HepG2 (cell line): ENCODE measurements at regions not wholly inside any gene's neighbourhood (a gene's known extent, or its start where the extent isn't known, plus 50 kb on each side); places are given as distances from the start of the nearest gene placed in this dataset.

Source experiments
- ATAC-seq: fragments of 200-7000 bp; cut with Tn5 transposase; 3 replicates; pipeline ENCODE4 v1.9.1; 2020; ENCODE audit warnings: mild to moderate bottlenecking, moderate library complexity
- BruUV-seq: library from RNA; stranded (reverse); fragments of 400-500 nt; replicated peaks from 2 replicates; lab custom pipeline; 2021; lab: Mats Ljungman, UMichigan
- CTCF ChIA-PET: fragments of 300-600 bp; formaldehyde crosslinking; extraction: SDS; loops from one replicate; lab custom pipeline; 2021; ENCODE audit warnings: low total read pairs, inconsistent platforms, low intra/inter-chr PET ratio; lab: Yijun Ruan, JAX
- POLR2A ChIA-PET: fragments of 350-600 bp; sonication (Branson Sonifier 250); formaldehyde crosslinking; loops from one replicate; lab custom pipeline; 2020; ENCODE audit warnings: antibody characterized with exemption, inconsistent platforms; lab: Yijun Ruan, JAX
- DNase-seq: peaks from one replicate; pipeline ENCODE4 v3.0.0-alpha.2; 2015; ENCODE audit warnings: low spot score
- FAIRE-seq: peaks from 3 replicates; lab custom pipeline; 2011; peaks lifted over from hg19 to GRCh38; lab: Jason Lieb, UNC
- H2AFZ ChIP-seq: one replicate; pipeline ENCODE4 v1.6.1; 2011; ENCODE audit warnings: low read length, inconsistent platforms
- H3K27ac ChIP-seq: fragments of 300-600 bp; 3 replicates; pipeline ENCODE4 v1.8.0; 2011; ENCODE audit warnings: mixed run types, mild to moderate bottlenecking, mixed read lengths, low read length, inconsistent platforms; ENCODE audit not compliant: insufficient read depth; ENCODE audit errors: extremely low read length
- H3K27me3 ChIP-seq, 2 experiments: fragments of 200-600 bp in 1 of 2; 2 replicates in 1 of 2; 3 replicates in 1 of 2; pipeline versions ENCODE4 v1.6.0 to v1.8.0; 2011; ENCODE audit warnings: low read length in 2 of 2, mild to moderate bottlenecking in 2 of 2, moderate library complexity in 2 of 2, inconsistent platforms in 1 of 2; ENCODE audit not compliant: insufficient read depth in 2 of 2, control insufficient read depth in 1 of 2
- H3K36me3 ChIP-seq, 2 experiments: fragments of 200-600 bp in 1 of 2; replicated peaks in 1 of 2; 2 replicates in 1 of 2; 3 replicates in 1 of 2; pipeline versions ENCODE4 v1.5.1 to v1.8.0; 2011; ENCODE audit warnings: low read length in 2 of 2, inconsistent platforms in 1 of 2; ENCODE audit not compliant: insufficient read depth in 2 of 2, control insufficient read depth in 1 of 2
- H3K4me1 ChIP-seq: 2 replicates; pipeline ENCODE4 v1.5.1; 2012; ENCODE audit warnings: low read length, inconsistent platforms; ENCODE audit not compliant: insufficient read depth
- H3K4me2 ChIP-seq: 2 replicates; pipeline ENCODE4 v1.6.0; 2011; ENCODE audit warnings: low read depth, low read length, inconsistent platforms
- H3K4me3 ChIP-seq, 3 experiments: fragments of 200-600 bp in 1 of 3; sonication (generic), shearing (Covaris generic) in 1 of 3; replicated peaks in 1 of 3; 2 replicates each; pipeline ENCODE4 v1.5.1; 2011 to 2016; ENCODE audit warnings: low read length in 3 of 3, inconsistent platforms in 2 of 3, low read depth in 2 of 3, mild to moderate bottlenecking in 2 of 3, control low read depth in 1 of 3, mixed read lengths in 1 of 3; ENCODE audit not compliant: insufficient read depth in 1 of 3
- H3K79me2 ChIP-seq: one replicate; pipeline ENCODE4 v1.6.1; 2011; ENCODE audit warnings: low read length, inconsistent platforms; ENCODE audit not compliant: insufficient read depth
- H3K9ac ChIP-seq: 2 replicates; pipeline ENCODE4 v1.6.0; 2011; ENCODE audit warnings: mild to moderate bottlenecking, low read depth, low read length, inconsistent platforms; ENCODE audit not compliant: insufficient read depth
- H3K9me3 ChIP-seq: 2 replicates; pipeline ENCODE4 v1.5.1; 2012; ENCODE audit warnings: mild to moderate bottlenecking, low read length
- H4K20me1 ChIP-seq: 2 replicates; pipeline ENCODE4 v1.6.0; 2011; ENCODE audit warnings: inconsistent platforms, mild to moderate bottlenecking, low read length, moderate library complexity; ENCODE audit not compliant: insufficient read depth
- EZH2 ChIP-seq: conservative IDR thresholded peaks from 2 replicates; pipeline ENCODE4 v1.6.1; 2012; ENCODE audit warnings: mild to moderate bottlenecking, low read depth, low read length, moderate library complexity
- HNRNPH1 ChIP-seq: fragments of 200-400 bp; formaldehyde crosslinking; optimal IDR thresholded peaks from 2 replicates; pipeline ENCODE3; 2017; ENCODE audit warnings: mild to moderate bottlenecking, low read depth, low read length
- MTF2 ChIP-seq: sonication (generic); formaldehyde crosslinking; IDR thresholded peaks from 2 replicates; pipeline ENCODE4 v1.5.0; 2020; ENCODE audit warnings: missing genetic modification reagents, borderline replicate concordance
- RFX3 ChIP-seq: IDR thresholded peaks from 2 replicates; pipeline ENCODE4 v1.6.1; 2016; ENCODE audit warnings: missing biosample characterization, missing genetic modification reagents
- ZBTB20 ChIP-seq: sonication (generic); formaldehyde crosslinking; IDR thresholded peaks from 2 replicates; pipeline ENCODE4 v1.8.1; 2023; ENCODE audit warnings: missing genetic modification reagents, low read depth, mild to moderate bottlenecking, borderline replicate concordance
- ZBTB46 ChIP-seq: sonication (generic); formaldehyde crosslinking; IDR thresholded peaks from 2 replicates; pipeline ENCODE4 v1.4.0; 2020; ENCODE audit warnings: mild to moderate bottlenecking, missing genetic modification reagents, borderline replicate concordance
- ZNF7 ChIP-seq: IDR thresholded peaks from 2 replicates; pipeline ENCODE4 v1.6.1; 2016; ENCODE audit warnings: missing biosample characterization, missing genetic modification reagents
- ZNF792 ChIP-seq: IDR thresholded peaks from 2 replicates; pipeline ENCODE4 v1.6.1; 2016
- WGBS: methylation state at CpG from one replicate; pipeline ENCODE4 v1.1.6; 2017; ENCODE audit warnings: low lambda C conversion rate; 5-methylcytosine and 5-hydroxymethylcytosine counted together
- in situ Hi-C: cut with HindIII; loops from 2 replicates; pipeline ENCODE4 v1.10.0; 2017; ENCODE audit warnings: low pct_unique_long_range_greater_than_20kb; ENCODE audit not compliant: extremely low pct_ligation_motif_present
- intact Hi-C: fragments of 100-400 bp; cut with micrococcal nuclease; formaldehyde crosslinking; loops from one replicate; pipeline ENCODE4 v1.10.0; 2022; ENCODE audit not compliant: unreplicated experiment
- TF ChIP-seq, protein P1 (sequence below): sonication (generic); formaldehyde crosslinking; IDR thresholded peaks from 2 replicates; pipeline ENCODE4 v1.4.0; 2020; ENCODE audit warnings: missing genetic modification reagents
- TF ChIP-seq, protein P2 (sequence below), 2 experiments: sonication (generic) in 1 of 2; formaldehyde crosslinking in 1 of 2; IDR thresholded peaks; 2 replicates each; pipeline versions ENCODE4 v1.4.0 to v1.6.1; 2018 to 2020; ENCODE audit warnings: missing genetic modification reagents in 2 of 2, borderline replicate concordance in 1 of 2, low read depth in 1 of 2, mild to moderate bottlenecking in 1 of 2, missing biosample characterization in 1 of 2
- TF ChIP-seq, protein P3 (sequence below): IDR thresholded peaks from 2 replicates; pipeline ENCODE4 v1.6.1; 2016; ENCODE audit warnings: low read depth, missing genetic modification reagents, missing compliant biosample characterization

DNA sequence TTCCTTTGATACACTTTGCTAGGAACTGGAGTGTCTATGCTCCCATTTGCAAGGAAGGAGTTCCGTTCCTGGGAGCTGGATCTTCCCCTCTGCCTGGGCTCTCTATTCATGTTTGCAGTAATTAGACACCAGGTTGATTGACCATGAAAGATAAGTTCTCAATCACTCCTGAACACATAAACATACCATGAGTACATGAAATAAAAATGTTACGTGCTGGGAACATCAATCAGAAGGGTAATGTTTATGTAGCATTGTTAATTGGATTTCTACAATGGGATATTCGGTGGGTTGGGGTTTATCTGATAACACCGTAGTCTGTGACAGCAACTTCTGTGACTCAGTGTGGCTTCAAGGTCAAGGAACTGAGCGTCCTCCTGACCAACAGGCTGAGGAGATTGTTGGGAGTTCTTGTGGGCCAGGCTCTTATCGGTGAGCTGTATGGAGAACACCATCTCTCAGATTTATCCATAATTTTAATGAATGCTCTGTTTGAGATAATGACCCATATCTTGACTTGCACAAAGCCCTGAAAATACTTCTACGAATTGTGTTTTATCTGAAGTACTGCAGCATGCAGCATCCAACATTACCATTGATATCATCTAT is 136.4 kb downstream of the NPIPB5 start:
- no peak for ATAC-seq
- in situ Hi-C loops: no loop called here
- POLR2A ChIA-PET: no interaction called here
- TF ChIP-seq ZNF792 (no peak), HNRNPH1 (no peak), ZBTB20 (CRISPR knock-in tag) (no peak), ZBTB46 (CRISPR knock-in tag) (no peak), ZNF7 (no peak), EZH2 (no peak), RFX3 (CRISPR knock-in tag) (no peak), MTF2 (CRISPR knock-in tag) (no peak)
- TF ChIP-seq, protein P1, sequence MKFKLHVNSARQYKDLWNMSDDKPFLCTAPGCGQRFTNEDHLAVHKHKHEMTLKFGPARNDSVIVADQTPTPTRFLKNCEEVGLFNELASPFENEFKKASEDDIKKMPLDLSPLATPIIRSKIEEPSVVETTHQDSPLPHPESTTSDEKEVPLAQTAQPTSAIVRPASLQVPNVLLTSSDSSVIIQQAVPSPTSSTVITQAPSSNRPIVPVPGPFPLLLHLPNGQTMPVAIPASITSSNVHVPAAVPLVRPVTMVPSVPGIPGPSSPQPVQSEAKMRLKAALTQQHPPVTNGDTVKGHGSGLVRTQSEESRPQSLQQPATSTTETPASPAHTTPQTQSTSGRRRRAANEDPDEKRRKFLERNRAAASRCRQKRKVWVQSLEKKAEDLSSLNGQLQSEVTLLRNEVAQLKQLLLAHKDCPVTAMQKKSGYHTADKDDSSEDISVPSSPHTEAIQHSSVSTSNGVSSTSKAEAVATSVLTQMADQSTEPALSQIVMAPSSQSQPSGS: no peak
- TF ChIP-seq, protein P2, sequence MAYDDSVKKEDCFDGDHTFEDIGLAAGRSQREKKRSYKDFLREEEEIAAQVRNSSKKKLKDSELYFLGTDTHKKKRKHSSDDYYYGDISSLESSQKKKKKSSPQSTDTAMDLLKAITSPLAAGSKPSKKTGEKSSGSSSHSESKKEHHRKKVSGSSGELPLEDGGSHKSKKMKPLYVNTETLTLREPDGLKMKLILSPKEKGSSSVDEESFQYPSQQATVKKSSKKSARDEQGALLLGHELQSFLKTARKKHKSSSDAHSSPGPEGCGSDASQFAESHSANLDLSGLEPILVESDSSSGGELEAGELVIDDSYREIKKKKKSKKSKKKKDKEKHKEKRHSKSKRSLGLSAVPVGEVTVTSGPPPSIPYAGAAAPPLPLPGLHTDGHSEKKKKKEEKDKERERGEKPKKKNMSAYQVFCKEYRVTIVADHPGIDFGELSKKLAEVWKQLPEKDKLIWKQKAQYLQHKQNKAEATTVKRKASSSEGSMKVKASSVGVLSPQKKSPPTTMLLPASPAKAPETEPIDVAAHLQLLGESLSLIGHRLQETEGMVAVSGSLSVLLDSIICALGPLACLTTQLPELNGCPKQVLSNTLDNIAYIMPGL (CRISPR knock-in tag; IDR thresholded peaks at IDR 0.05; ENCODE audit: borderline replicate concordance in 1 of 2, low read depth in 1 of 2): no peak
- TF ChIP-seq, protein P3, sequence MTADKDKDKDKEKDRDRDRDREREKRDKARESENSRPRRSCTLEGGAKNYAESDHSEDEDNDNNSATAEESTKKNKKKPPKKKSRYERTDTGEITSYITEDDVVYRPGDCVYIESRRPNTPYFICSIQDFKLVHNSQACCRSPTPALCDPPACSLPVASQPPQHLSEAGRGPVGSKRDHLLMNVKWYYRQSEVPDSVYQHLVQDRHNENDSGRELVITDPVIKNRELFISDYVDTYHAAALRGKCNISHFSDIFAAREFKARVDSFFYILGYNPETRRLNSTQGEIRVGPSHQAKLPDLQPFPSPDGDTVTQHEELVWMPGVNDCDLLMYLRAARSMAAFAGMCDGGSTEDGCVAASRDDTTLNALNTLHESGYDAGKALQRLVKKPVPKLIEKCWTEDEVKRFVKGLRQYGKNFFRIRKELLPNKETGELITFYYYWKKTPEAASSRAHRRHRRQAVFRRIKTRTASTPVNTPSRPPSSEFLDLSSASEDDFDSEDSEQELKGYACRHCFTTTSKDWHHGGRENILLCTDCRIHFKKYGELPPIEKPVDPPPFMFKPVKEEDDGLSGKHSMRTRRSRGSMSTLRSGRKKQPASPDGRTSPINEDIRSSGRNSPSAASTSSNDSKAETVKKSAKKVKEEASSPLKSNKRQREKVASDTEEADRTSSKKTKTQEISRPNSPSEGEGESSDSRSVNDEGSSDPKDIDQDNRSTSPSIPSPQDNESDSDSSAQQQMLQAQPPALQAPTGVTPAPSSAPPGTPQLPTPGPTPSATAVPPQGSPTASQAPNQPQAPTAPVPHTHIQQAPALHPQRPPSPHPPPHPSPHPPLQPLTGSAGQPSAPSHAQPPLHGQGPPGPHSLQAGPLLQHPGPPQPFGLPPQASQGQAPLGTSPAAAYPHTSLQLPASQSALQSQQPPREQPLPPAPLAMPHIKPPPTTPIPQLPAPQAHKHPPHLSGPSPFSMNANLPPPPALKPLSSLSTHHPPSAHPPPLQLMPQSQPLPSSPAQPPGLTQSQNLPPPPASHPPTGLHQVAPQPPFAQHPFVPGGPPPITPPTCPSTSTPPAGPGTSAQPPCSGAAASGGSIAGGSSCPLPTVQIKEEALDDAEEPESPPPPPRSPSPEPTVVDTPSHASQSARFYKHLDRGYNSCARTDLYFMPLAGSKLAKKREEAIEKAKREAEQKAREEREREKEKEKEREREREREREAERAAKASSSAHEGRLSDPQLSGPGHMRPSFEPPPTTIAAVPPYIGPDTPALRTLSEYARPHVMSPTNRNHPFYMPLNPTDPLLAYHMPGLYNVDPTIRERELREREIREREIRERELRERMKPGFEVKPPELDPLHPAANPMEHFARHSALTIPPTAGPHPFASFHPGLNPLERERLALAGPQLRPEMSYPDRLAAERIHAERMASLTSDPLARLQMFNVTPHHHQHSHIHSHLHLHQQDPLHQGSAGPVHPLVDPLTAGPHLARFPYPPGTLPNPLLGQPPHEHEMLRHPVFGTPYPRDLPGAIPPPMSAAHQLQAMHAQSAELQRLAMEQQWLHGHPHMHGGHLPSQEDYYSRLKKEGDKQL (CRISPR knock-in tag): no peak
- no peak for FAIRE-seq
- H2AFZ ChIP-seq: no peak overlapping the region
- H3K9ac ChIP-seq: no peak overlapping the region
- no peaks in the 10 kb centered on the region for H3K36me3 ChIP-seq
- no TSS peak for BruUV-seq
- no peaks in the 10 kb centered on the region for H3K79me2 ChIP-seq
- no peaks in the 10 kb centered on the region for H4K20me1 ChIP-seq
- no peaks in the 10 kb centered on the region for H3K4me1 ChIP-seq
- peaks cover 0 to 15% of the 10 kb centered on the region in 2 experiments; a peak in 2 of 5 replicates for H3K27me3 ChIP-seq
- WGBS: 17% methylated on average over 7 of the region's 7 CpGs
- DNase-seq: no peak
- CTCF ChIA-PET: no interaction called here
- no peaks in the 10 kb centered on the region for H3K9me3 ChIP-seq
- intact Hi-C loops: no loop called here
- no peak overlapping the region for H3K4me3 ChIP-seq
- no peak overlapping the region for H3K27ac ChIP-seq
- H3K4me2 ChIP-seq: no peak overlapping the region
